ENCODE measurements at regions not wholly inside any gene's neighbourhood (a gene's known extent, or its start where the extent isn't known, plus 50 kb on each side); places are given as distances from the start of the nearest gene placed in this dataset.
"Not testable (repeated sequence)": the region's sequence is repeated elsewhere in the genome, so short reads cannot be mapped to it uniquely, and the experiment has no call there.

GRCh38 chr7:46940178-46940577 is 641.7 kb downstream of the TNS3 start:
- no peak for DNase-seq (ENCODE audit: low spot score)

GRCh38 chr7:46939558-46939957 is 642.4 kb downstream of the TNS3 start:
- no peak for DNase-seq (ENCODE audit: low spot score)

- no peak for DNase-seq (ENCODE audit: low spot score)
These were observed 642.8 kb downstream of the TNS3 start for GRCh38 chr7:46939089-46939488.

GRCh38 chr7:46937826-46938225 is 644.1 kb downstream of the TNS3 start:
- DNase-seq (ENCODE audit: low spot score) = no peak

DNA sequence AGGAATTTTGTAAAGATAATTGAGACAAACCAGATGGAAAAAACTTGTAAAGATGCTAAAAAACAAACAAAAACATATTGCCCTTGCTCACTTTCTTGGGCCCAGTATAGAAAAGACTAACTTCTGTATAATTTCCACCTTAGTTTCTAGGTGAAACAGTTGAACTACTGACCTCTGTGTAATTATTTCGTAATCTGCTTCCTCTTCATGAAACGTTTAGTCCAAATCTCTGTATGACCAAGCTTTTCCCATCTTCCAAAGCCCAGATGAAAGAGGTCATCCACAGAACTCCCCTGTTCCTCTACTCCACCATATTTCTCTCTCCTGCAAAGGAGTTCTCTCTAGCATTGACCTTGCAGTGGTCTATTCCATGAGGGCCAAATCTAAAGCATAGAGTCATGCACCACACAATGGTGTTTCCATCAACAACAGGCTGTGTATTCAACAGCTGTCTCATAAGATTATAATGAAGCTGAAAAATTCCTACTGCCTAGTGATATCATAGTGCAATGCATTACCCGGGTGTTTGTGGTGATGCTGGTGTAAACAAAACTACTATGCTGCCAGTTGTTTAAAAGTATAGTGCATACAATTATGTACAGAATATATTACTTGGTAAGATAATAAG is 647.6 kb downstream of the TNS3 start:
- no peak for DNase-seq (ENCODE audit: low spot score)

GRCh38 chr7:46933596-46933995 is 648.3 kb downstream of the TNS3 start:
- DNase-seq (ENCODE audit: low spot score) = no peak

DNA sequence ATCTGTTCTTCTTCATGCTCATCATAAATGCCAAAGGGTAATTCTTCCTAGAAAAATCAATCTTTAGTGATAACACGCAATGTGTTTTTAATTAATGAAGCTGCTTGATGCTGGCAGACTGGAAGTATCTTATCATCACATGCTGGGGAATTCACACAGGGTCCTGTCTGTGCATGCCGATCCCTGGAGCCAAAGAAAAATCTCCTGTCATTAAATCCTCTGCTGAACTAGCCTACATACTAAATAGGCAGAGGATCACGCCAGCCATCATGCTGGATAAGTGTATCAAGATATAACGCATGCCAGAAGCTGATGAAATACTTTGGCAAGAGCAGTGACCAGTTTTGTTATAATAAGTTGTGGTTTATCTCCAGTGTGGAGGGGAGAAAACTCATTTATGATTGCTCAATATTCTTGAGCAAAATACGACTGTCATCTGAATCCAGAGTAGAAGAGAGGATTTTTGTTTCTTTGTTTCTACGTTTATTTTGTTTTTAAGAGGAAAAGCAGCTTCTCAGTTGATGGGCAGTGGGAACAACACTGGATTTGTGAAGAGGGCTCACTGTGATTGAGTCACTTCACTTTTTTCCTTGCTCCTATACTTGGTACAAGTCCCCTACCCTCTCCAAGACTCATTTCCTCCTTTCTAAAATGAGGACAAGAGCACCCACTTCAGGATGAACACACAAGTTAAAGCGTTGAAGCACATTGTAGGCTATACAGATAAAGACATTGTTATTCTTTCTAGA is 649.1 kb downstream of the TNS3 start:
- DNase-seq (ENCODE audit: low spot score) = no peak

- DNase-seq (ENCODE audit: low spot score) = no peak
These were observed 649.6 kb downstream of the TNS3 start for GRCh38 chr7:46932306-46932675.

DNA sequence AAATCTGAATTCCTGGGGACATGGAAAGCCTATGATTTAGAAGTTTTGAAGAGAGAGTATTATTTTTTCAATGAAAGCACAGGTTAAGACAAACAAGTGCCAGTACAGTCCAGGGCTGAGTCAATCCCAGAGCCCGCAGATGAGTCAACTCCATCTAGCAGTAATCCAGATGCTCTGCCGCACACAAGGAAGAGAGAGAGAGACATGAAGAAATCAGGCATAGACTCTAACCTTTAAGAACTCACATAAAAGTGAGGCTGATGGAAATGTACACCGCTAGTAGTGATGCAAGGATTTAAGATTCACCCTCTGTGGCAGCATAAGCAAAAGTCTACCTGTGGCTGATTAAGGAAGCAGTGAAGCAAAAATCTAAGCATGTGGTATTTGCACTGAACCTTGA is 651.5 kb downstream of the TNS3 start:
- no peak for DNase-seq (ENCODE audit: low spot score)

- no peak for DNase-seq (ENCODE audit: low spot score)
These were observed 652.6 kb downstream of the TNS3 start for GRCh38 chr7:46929359-46929758.

DNA sequence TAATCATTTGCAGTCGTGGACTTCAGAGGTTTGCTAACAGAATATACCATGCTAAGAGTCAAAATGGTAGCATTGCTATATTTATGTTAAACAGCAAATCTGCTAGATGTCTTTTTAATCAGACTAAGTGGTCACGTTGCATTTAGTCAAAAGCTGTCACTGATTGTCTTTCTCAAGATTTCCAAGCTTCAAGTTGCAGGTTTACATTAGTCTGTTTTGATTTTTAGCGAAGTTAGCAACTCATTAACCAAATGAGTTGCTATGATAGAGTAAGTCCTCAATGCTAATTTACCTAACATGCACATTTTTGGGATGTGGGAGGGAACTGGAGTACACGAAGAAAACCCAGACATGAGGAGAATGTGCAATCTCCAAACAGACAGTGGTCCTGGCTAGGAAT is 653.2 kb downstream of the TNS3 start:
- no peak for DNase-seq (ENCODE audit: low spot score)

DNA sequence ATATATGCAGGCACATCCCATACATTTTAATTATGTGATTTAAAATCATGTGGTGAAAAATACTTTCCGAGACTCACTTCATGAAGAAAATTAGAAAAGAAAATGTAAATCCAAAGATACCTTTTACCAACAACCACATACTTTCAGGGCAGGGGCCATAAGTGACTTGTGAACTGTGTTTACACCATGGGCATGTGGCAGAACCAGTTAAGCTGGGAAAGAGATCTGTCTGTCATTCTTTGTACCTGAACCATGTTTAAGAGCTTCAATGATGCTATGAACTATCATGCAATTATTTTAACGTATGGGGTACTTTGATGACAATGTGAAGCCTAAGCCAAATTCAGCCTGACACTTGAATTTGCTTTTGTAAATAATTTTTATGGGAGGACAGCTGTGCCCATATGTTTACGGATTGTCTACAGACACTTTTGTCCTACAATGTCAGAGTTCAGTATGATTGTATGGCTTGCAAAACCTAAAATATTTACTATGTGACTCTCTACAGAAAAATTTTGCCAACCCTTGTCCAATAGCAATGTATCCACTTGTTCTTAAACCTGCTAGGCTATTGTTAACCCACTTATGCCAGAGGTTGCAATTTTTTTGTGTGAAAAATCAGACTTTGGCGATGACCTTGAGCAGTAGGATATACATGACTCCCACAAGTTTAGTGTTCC is 654.6 kb downstream of the TNS3 start:
- no peak for DNase-seq (ENCODE audit: low spot score)

GRCh38 chr7:46916581-46916980 is 665.3 kb downstream of the TNS3 start:
- no peak for DNase-seq (ENCODE audit: low spot score)

DNA sequence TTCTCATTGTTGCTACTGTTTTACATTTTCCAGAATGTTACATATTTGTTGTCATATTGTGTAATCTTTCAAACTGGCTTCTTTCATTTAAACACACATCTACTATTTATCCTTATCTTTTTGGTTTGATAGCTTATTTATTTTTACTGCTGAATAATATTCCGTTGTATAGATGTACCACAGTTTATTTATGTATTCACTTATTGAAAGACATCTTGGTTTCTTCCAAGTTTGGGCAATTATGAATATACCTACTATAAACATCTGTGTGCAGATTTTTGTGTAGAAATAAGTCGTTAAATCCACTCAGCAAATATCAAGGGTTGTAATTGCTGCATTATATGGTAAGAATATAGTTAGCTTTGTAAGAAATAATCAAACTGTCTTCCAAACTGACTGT is 669.2 kb downstream of the TNS3 start:
- DNase-seq (ENCODE audit: low spot score) = no peak

- DNase-seq (ENCODE audit: low spot score) = no peak
These were observed 672.3 kb downstream of the TNS3 start for GRCh38 chr7:46909601-46910051.

DNA sequence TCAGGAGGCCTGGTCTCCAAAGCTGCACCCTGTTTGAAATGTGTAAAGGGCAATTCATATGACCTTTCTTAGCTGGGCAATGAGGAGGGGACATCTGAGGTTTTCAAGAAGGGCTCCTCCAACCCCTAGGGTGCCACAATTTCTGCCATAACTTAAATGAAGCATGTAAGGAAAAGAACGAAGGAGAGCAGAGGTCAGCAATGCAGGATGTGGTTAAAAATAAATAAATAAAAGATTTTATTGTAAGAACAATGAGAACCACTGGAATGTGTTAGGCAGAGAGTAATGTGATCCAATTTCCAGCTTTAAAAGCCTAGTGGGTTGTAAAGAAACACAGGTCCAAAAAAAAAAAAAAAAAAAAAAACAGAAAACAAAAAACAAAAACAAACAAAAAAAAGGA is 673.1 kb downstream of the TNS3 start:
- DNase-seq (ENCODE audit: low spot score) = no peak

- not testable (repeated sequence) for DNase-seq (ENCODE audit: low spot score)
These were observed 677.4 kb downstream of the TNS3 start for GRCh38 chr7:46904523-46904922.

DNA sequence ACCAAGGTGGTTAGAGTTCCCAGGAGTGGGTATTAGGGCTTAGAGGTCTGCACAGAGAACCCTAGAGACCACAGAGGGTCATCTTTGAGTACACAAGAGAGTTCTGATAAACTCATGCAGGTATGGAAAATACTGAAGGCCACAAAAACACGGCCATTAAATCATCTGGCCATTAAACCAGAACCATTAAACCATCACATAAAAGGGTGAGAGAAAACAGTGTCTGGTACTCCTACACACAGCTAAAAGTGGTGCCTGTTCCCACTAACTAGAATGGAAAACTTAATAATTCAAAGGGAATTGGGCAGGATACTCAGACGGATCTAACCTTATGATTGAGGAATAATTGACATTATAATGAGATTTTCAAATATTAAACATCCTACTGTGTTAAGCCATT is 679.4 kb downstream of the TNS3 start:
- DNase-seq (ENCODE audit: low spot score) = no peak

DNA sequence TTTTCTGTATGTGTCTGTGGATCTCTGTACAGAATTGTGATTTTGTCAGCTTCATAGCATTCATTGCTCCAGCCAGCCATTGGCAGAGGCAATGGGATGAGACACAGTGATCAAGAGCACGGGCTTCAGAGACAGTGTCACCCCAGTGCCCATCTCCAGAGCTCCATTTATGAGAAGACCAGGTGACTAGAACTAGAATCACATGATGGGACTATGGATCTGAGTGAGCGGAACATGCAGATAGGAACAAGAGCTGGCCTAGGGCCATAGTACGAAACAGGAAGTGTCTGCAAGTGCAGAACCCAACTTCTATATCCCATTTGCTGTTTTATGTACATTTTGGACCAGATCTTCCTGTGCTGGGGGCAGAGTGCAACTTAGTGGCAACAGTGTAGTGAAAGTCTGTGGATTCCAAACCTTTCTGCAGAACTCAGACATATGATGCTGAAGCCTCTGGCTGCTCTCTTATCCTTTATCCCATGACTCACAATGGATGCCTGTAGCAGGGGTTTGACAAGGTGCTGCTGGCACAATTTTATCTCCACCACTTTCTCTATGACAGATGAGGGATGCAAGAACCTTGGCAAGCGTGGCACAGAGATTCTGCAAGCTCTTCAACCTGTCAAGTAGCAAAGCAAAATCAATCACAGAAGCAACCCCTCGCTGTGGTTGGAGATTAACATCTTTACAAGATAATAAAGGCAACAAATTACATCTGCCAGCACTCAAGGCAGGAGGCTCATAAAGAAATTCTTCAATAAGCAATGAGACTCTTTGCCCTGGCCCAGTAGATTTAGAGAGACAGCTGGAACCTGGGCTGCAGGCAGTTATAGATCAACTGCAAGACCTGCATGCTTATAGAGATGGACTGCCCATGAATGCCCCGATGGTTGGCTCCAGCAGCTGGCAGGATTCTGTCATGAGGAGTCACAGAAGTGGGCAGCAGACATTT is 681.3 kb downstream of the TNS3 start:
- no peak for DNase-seq (ENCODE audit: low spot score)

GRCh38 chr7:46897381-46897780 is 684.5 kb downstream of the TNS3 start:
- no peak for DNase-seq (ENCODE audit: low spot score)

DNA sequence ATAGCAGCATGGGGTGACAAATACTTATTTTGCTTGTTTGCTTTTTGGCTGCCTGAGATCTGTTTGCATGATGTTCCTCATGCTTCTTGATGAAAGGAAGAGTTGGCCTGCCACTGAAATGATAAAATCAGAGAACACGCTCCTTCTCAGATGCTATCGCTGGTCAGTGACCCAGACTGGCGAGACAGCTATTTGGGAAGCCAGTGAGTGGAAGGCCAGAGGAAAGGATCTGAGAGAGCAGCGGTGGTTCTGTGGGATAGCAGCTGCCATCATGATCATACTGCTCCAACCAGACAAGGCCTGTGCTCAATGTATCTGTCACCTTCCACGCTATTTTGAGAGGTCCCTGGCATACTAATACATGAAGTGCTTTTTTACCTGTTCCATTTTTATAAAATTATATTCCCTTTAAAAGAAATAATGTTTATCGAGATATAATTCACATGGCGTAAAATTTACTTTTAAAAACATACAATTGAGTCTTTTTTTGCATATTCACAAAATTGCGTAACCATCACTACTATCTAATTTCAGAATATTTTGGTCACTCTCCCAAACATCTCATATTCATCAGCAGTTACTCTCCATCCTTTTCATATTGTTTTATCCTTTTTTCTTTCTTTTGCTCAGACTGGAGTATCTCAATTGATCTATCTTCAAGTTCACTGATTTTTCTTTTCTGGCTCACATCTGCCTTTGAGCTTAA is 695.1 kb downstream of the TNS3 start:
- DNase-seq (ENCODE audit: low spot score) = no peak
